ENCODE measurements at regions not wholly inside any gene's neighbourhood (a gene's known extent, or its start where the extent isn't known, plus 50 kb on each side); places are given as distances from the start of the nearest gene placed in this dataset.
"Not testable (repeated sequence)": the region's sequence is repeated elsewhere in the genome, so short reads cannot be mapped to it uniquely, and the experiment has no call there.

GRCh38 chr7:65463184-65463583 lies 89.5 kb downstream of the ZNF92 start:
- H3K36me3 ChIP-seq = no peaks in the 10 kb centered on the region
- no peak for TF ChIP-seq CTCF (IDR thresholded peaks at IDR 0.05)
- H3K9ac ChIP-seq (ENCODE audit: low read depth in 2 of 2, low read length in 2 of 2) = no peak overlapping the region
- no peak overlapping the region for H3K27ac ChIP-seq
- H3K27me3 ChIP-seq = no peaks in the 10 kb centered on the region
- intact Hi-C loops (cut with DNase I) = no loop called here
- no peak overlapping the region for H3K4me3 ChIP-seq
- H3K9me3 ChIP-seq = no peaks in the 10 kb centered on the region
- H3K4me1 ChIP-seq = no peaks in the 10 kb centered on the region
- no peak for DNase-seq

GRCh38 chr7:65469919-65470558 lies 96.4 kb downstream of the ZNF92 start:
- H3K9me3 ChIP-seq; H3K27ac ChIP-seq; DNase-seq; intact Hi-C loops (cut with DNase I); H3K36me3 ChIP-seq; H3K9ac ChIP-seq (ENCODE audit: low read depth in 2 of 2, low read length in 2 of 2); H3K27me3 ChIP-seq; H3K4me3 ChIP-seq; H3K4me1 ChIP-seq: not testable (repeated sequence)

DNA sequence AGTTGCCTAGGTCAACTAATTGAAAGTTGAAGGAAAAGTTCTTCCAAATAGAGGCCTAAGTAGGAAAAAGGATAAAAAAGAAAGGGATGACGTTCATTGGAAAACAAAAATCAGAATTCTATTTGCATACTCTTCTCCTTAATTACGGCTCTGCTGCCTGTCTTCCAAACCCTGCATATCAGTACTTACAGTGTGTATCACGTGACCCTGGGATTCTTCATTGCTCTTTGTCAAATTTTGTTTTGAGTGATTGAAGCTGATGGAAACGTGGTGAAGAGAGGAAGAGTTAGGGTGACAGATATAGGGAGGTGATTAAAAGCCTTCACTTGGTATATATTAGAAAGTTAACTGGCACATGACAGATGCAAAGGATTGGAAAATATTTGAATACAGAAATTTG lies 97.9 kb downstream of the ZNF92 start:
- intact Hi-C loops (cut with DNase I) = no loop called here
- TF ChIP-seq CTCF (IDR thresholded peaks at IDR 0.05) = no peak
- Histone ChIP-seq H3K9ac (ENCODE audit: low read depth in 2 of 2, low read length in 2 of 2) (no peak overlapping the region), H3K27ac (no peak overlapping the region), H3K36me3 (no peaks in the 10 kb centered on the region), H3K4me3 (no peak overlapping the region), H3K4me1 (no peaks in the 10 kb centered on the region), H3K27me3 (no peaks in the 10 kb centered on the region), H3K9me3 (no peaks in the 10 kb centered on the region)
- DNase-seq = no peak

- Histone ChIP-seq H3K9me3 (no peaks in the 10 kb centered on the region), H3K4me1 (no peaks in the 10 kb centered on the region), H3K36me3 (no peaks in the 10 kb centered on the region), H3K27ac (no peak overlapping the region), H3K27me3 (no peaks in the 10 kb centered on the region), H3K4me3 (no peak overlapping the region), H3K9ac (ENCODE audit: low read depth in 2 of 2, low read length in 2 of 2) (no peak overlapping the region)
- intact Hi-C loops (cut with DNase I) = no loop called here
- no peak for DNase-seq
- no peak for TF ChIP-seq CTCF (IDR thresholded peaks at IDR 0.05)
These were observed 101.5 kb downstream of the ZNF92 start for GRCh38 chr7:65475040-65475726.

DNA sequence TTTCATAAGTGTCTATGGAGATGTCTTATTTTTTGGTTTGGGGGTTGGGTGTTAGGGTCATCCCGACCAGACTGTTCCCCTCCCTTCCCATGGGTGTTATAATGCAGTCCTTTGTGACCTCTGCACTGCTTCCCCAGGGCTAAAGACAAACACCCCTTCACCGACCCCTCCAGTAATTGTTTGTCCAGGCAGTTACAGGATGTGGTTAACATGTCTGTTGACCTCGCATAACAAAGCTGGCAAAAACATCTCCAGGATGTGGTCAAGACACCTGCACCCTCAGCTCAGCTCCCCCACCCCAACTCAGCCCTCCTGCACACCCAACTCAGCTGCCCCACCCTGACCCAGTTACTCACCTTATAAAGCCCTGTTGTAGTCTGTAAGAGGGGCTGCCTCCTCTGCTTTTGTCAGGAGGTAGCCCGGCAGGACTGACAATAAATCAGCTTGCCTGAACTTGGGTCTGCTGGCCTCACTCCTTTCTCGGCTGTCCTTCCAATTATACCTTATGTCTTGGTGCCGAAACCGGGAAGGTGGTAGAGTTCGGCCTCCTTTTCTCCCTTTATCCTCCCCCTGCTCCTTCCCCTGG lies 102.2 kb downstream of the ZNF92 start:
- no peak for DNase-seq
- Histone ChIP-seq H3K4me1 (no peaks in the 10 kb centered on the region), H3K36me3 (no peaks in the 10 kb centered on the region), H3K9ac (ENCODE audit: low read depth in 2 of 2, low read length in 2 of 2) (no peak overlapping the region), H3K27me3 (no peaks in the 10 kb centered on the region), H3K27ac (no peak overlapping the region), H3K9me3 (no peaks in the 10 kb centered on the region), H3K4me3 (no peak overlapping the region)
- no peak for TF ChIP-seq CTCF (IDR thresholded peaks at IDR 0.05)
- intact Hi-C loops (cut with DNase I) = no loop called here

GRCh38 chr7:65477326-65477725 lies 103.7 kb downstream of the ZNF92 start:
- intact Hi-C loops (cut with DNase I) = no loop called here
- DNase-seq = no peak
- TF ChIP-seq CTCF (IDR thresholded peaks at IDR 0.05) = no peak

More at GRCh38 chr7:65477326-65477725, 103.7 kb downstream of the ZNF92 start:
- no peak overlapping the region for H3K27ac ChIP-seq
- no peaks in the 10 kb centered on the region for H3K4me1 ChIP-seq
- H3K4me3 ChIP-seq = no peak overlapping the region
- H3K27me3 ChIP-seq = no peaks in the 10 kb centered on the region
- no peak overlapping the region for H3K9ac ChIP-seq (ENCODE audit: low read depth in 2 of 2, low read length in 2 of 2)
- H3K36me3 ChIP-seq = no peaks in the 10 kb centered on the region
- no peaks in the 10 kb centered on the region for H3K9me3 ChIP-seq

Measured in colonic mucosa (tissue), 4 donors.